NCI-H2227 treated with DMSO at 0.1 percent for 48 hours (cell line): ENCODE measurements at regions not wholly inside any gene's neighbourhood (a gene's known extent, or its start where the extent isn't known, plus 50 kb on each side); places are given as distances from the start of the nearest gene placed in this dataset.

Experiments used
- DNase-seq: peaks from one replicate; lab custom pipeline; 2025; lab: John Stamatoyannopoulos, UW

DNA sequence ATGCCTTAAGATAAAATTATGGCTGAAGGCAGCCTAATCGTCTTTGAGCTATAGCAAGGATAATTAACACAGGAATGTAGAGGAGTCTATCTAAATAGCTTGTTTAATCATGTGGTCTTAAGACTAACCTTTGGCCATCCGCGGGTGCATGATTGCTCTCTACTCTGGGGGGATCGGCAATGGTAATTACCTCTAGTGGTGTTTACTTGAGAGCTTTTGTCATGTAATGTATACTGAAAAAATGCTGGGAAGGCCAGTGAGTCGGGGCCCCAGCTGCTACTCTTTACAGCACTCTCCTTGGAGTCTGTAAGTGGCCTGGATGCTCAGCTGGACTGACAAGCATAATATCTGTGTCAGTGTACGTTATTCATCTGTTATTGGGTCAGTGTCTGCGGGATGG lies 65.5 kb upstream of the GNPDA2 start:
- no peak for DNase-seq

DNA sequence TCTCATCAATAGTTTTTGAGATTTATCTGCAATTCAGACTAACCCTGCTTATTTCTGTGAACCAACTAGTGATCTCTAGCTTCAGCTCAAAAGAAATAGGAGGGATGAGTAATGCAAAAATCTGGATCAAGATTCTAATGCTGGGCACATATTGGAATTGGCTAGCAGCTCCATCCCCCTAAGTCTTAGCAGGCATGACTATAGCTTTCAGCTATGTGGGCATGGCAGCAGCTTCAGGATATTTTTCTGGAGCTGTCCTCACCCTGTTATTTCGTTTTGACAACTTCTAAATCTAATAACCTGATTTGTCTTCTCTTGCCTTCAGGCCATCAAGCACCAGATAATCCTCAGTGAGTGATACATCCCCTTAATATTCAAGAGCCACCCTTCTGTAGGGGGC lies 50.8 kb upstream of the GNPDA2 start:
- DNase-seq = no peak
